Glomerular endothelial cell (primary cell): ENCODE measurements at regions not wholly inside any gene's neighbourhood (a gene's known extent, or its start where the extent isn't known, plus 50 kb on each side); places are given as distances from the start of the nearest gene placed in this dataset.
"Not testable (repeated sequence)": the region's sequence is repeated elsewhere in the genome, so short reads cannot be mapped to it uniquely, and the experiment has no call there.

Experiments
- DNase-seq: peaks from one replicate; pipeline ENCODE4 v3.0.0-alpha.2; 2011; ENCODE audit warnings: low read depth, low spot score; ENCODE audit errors: extremely low read depth

- no peak for DNase-seq
These were observed 153.3 kb upstream of the RUNX1 start for GRCh38 chr21:35202431-35202830.

- DNase-seq: no peak
These were observed 152.7 kb upstream of the RUNX1 start for GRCh38 chr21:35201799-35202198.

GRCh38 chr21:35201288-35201687, 152.2 kb upstream of the RUNX1 start:
- no peak for DNase-seq

GRCh38 chr21:35199733-35200015, 150.6 kb upstream of the RUNX1 start:
- DNase-seq: no peak

- DNase-seq: no peak
These were observed 150.1 kb upstream of the RUNX1 start for GRCh38 chr21:35198982-35199732.

GRCh38 chr21:35198565-35198964, 149.5 kb upstream of the RUNX1 start:
- DNase-seq: no peak

- DNase-seq: no peak
These were observed 148.9 kb upstream of the RUNX1 start for GRCh38 chr21:35197992-35198431.

- DNase-seq: no peak
These were observed 148.1 kb upstream of the RUNX1 start for GRCh38 chr21:35197191-35197590.

GRCh38 chr21:35196128-35196527, 147.0 kb upstream of the RUNX1 start:
- no peak for DNase-seq

- no peak for DNase-seq
These were observed 146.1 kb upstream of the RUNX1 start for GRCh38 chr21:35195232-35195631.

GRCh38 chr21:35191754-35192153, 142.7 kb upstream of the RUNX1 start:
- no peak for DNase-seq

GRCh38 chr21:35191128-35191527, 142.0 kb upstream of the RUNX1 start:
- no peak for DNase-seq

- DNase-seq: no peak
These were observed 141.1 kb upstream of the RUNX1 start for GRCh38 chr21:35190201-35190701.

GRCh38 chr21:35189077-35189863, 140.2 kb upstream of the RUNX1 start:
- no peak for DNase-seq

- not testable (repeated sequence) for DNase-seq
These were observed 134.3 kb upstream of the RUNX1 start for GRCh38 chr21:35183389-35183788.

- no peak for DNase-seq
These were observed 131.0 kb upstream of the RUNX1 start for GRCh38 chr21:35179990-35180540.

GRCh38 chr21:35178827-35179226, 129.7 kb upstream of the RUNX1 start:
- no peak for DNase-seq

GRCh38 chr21:35178098-35178497, 129.0 kb upstream of the RUNX1 start:
- no peak for DNase-seq

GRCh38 chr21:35172231-35172630, 123.1 kb upstream of the RUNX1 start:
- DNase-seq: no peak

GRCh38 chr21:35171385-35171784, 122.3 kb upstream of the RUNX1 start:
- no peak for DNase-seq

GRCh38 chr21:35170818-35171217, 121.7 kb upstream of the RUNX1 start:
- no peak for DNase-seq

GRCh38 chr21:35170244-35170643, 121.1 kb upstream of the RUNX1 start:
- DNase-seq: no peak
